ENCODE measurements at regions not wholly inside any gene's neighbourhood (a gene's known extent, or its start where the extent isn't known, plus 50 kb on each side); places are given as distances from the start of the nearest gene placed in this dataset.

DNA sequence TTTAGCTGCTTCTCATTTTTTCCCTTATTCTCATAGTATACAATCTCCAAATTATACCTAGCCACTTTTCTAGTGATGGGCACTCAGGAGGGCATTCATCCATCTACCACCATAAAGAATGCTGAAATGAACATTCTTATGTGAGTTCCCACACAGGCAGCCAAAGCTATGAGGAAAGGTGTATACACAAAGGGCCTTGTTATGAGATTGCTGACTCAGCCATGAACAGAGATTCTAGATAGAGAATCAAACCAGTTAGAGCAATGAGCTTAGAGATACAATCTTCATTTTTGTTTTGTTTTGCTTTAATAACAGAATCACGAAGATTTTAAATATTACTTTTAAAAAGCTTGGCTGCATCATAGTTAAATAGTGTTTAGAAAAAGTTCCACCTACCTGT is 54.8 kb upstream of the TNKS2 start:
- no peak for TF ChIP-seq CTCF (IDR thresholded peaks at IDR 0.05 in 4 of 5, conservative IDR thresholded peaks at IDR 0.05 in 1 of 5)
- TF ChIP-seq POLR2A (IDR thresholded peaks at IDR 0.05): no peak
